GM18867 (cell line): ENCODE measurements at regions not wholly inside any gene's neighbourhood (a gene's known extent, or its start where the extent isn't known, plus 50 kb on each side); places are given as distances from the start of the nearest gene placed in this dataset.
"Not testable (repeated sequence)": the region's sequence is repeated elsewhere in the genome, so short reads cannot be mapped to it uniquely, and the experiment has no call there.

Experiments
- ATAC-seq: cut with Tn5 transposase; IDR thresholded peaks from one replicate; pipeline ENCODE4 v1.9.1; 2021; ENCODE audit warnings: mild to moderate bottlenecking, moderate library complexity; ENCODE audit not compliant: unreplicated experiment

DNA sequence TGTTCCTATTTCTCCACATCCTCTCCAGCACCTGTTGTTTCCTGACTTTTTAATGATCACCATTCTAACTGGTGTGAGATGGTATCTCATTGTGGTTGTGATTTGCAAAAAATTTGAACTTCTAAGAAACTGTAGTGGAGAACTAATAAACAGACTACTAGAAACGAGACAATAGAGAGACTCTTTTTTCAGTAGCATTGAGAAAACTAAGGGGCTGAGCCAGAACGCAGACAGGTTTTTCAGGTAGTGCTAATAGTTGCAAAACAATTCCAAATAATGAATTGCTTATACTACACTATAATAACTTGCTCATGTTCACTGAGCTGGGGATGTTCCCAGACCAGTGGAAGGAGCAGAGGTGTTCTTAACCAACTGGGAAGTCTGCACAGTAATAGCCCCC lies 98.8 kb upstream of the DPH5 start:
- ATAC-seq = no peak

DNA sequence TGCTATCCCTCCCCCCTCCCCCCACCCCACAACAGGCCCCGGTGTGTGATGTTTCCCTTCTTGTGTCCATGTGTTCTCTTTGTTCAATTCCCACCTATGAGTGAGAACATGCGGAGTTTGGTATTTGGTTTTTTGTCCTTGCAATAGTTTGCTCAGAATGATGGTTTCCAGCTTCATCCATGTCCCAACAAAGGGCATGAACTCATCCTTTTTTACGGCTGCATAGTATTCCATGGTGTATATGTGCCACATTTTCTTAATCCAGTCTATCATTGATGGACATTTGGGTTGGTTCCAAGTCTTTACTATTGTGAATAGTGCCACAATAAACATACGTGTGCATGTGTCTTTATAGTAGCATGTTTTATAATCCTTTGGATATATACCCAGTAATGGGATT lies 98.3 kb upstream of the DPH5 start:
- not testable (repeated sequence) for ATAC-seq

- peak; percentile 98 for ATAC-seq
Measured at GRCh38 chr1:101122452-101123166, 97.0 kb upstream of the DPH5 start.

- no peak for ATAC-seq
Measured at GRCh38 chr1:101121975-101122374, 96.4 kb upstream of the DPH5 start.

- no peak for ATAC-seq
Measured at GRCh38 chr1:101121504-101121903, 95.9 kb upstream of the DPH5 start.

- no peak for ATAC-seq
Measured at GRCh38 chr1:101120868-101121267, 95.3 kb upstream of the DPH5 start.

- no peak for ATAC-seq
Measured at GRCh38 chr1:101119289-101119688, 93.7 kb upstream of the DPH5 start.

GRCh38 chr1:101116006-101116405 lies 90.4 kb upstream of the DPH5 start:
- ATAC-seq = no peak

DNA sequence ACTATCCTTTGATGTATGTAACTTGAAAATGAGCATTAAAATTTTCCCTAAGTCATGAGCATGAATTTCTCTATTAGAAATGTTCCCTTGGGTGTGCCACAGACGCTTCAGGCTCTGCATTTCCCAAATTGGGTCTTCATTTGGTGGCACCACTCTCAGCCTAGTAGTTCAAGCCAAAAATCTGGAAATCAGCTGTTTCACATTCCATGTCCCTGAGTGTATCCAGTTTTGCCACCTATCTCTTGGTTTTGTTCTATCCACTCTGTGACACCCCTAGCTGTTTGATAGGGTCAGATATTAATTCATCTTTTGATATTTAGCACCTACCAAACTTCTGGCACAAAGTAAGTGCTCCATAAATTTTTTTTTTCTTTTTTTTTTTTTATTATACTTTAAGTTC lies 89.5 kb upstream of the DPH5 start:
- ATAC-seq = no peak

DNA sequence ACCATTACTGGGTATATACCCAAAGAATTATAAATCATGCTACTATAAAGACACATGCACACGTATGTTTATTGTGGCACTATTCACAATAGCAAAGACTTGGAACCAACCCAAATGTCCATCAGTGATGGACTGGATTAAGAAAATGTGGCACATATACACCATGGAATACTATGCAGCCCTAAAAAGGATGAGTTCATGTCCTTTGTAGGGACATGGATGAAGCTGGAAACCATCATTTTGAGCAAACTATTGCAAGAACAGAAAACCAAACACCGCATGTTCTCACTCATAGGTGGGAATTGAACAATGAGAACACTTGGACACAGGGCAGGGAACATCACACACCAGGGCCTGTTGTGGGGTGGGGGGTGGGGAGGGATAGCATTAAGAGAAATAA lies 88.5 kb upstream of the DPH5 start:
- not testable (repeated sequence) for ATAC-seq

- ATAC-seq = peak; percentile 96
Measured at GRCh38 chr1:101112051-101112780, 86.6 kb upstream of the DPH5 start.

DNA sequence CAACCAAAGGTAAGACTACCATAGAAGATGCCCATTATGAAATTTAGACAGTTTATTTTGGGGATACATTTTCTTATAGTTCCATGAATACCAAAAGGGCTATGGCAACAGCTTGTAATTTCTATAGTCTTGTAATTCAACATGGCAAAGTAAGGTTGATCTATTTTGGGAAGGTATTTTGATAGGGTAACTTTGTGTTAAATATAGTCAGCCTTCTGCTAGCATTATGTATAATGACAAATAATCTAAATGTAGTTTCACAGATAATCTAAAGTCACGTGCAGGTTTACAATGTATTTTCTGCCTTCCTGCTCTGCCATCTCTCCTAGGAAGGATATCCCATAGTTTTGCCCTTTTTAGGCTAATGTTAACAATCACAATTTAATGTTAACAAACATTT lies 85.9 kb upstream of the DPH5 start:
- ATAC-seq = no peak

DNA sequence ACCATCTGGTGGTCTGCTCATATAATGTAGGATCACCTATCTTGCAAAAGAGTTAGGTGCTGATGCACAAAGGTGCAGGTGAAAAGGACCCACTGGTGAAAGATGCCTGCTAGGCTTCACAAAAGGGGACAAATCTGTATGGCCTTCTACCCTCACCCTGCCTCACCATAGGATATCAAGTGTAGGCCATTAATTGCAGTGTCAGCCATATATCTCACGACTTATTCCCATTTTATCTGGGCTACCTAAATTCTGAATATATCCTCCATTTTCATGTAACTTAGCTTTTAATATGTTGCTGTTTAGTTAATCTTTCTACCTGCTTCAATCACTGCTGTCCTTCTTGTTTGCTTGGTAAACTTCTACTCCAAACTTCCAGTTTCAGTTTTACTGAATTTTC lies 84.2 kb upstream of the DPH5 start:
- ATAC-seq = no peak

DNA sequence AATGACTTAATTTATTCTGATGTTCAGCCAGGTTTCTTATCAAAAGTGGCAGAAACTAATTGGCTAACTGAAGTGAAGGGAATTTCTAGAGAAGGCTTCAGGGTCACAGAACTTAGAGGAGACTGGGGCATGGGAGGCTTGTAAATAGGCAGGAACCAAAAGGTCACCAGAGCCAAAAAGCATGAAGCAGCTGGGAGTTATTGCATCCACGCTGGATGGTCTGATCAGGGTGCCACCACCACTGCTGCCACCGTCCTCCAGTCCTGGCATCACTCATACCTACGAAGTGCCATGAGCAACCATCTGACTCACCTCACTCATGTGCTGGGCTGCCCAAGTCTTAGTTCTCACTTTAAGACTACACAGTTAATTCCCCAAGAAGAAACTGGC lies 82.5 kb upstream of the DPH5 start:
- ATAC-seq = no peak

DNA sequence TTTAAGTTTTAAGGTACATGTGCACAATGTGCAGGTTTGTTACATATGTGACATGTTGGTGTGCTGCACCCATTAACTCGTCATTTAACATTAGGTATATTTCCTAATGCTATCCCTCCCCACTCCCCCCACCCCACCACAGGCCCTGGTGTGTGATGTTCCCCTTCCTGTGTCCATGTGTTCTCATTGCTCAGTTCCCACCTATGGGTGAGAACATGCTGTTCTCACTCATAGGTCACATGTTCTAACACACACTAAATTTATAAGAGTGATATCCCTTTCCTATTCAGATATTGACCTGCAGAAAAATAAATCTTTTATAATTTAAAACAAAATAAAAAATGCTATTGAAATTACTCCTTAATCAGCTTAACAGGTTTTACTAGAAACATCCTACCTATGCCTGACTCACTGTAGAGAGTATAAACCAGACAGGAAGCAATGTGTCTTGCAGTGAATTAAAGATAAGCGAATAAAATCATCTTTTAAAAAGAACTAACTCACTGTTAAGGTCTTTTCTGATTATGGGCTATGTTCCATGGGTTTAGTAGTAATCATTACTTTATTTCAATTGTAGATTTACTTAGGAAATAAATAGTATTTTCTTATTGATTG lies 82.0 kb upstream of the DPH5 start:
- no peak for ATAC-seq

DNA sequence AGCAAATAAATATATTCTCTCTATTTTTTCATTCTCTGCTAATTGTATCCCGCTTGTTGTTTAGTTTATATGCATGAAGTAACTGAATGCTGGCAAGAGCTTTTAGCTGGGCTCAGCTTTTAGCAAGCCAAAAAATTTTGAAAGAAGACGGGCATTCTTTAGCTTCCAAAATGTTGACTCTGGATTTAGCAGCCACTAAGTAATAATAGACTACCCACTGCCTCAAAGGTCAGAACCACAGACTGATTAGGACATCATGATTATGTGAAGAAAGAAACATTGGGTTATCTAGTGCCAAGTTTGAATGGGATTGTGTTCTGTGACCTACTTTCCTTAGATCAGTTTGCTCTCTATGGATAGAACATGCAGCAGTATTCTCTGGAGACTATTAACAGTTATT lies 80.3 kb upstream of the DPH5 start:
- ATAC-seq = no peak

DNA sequence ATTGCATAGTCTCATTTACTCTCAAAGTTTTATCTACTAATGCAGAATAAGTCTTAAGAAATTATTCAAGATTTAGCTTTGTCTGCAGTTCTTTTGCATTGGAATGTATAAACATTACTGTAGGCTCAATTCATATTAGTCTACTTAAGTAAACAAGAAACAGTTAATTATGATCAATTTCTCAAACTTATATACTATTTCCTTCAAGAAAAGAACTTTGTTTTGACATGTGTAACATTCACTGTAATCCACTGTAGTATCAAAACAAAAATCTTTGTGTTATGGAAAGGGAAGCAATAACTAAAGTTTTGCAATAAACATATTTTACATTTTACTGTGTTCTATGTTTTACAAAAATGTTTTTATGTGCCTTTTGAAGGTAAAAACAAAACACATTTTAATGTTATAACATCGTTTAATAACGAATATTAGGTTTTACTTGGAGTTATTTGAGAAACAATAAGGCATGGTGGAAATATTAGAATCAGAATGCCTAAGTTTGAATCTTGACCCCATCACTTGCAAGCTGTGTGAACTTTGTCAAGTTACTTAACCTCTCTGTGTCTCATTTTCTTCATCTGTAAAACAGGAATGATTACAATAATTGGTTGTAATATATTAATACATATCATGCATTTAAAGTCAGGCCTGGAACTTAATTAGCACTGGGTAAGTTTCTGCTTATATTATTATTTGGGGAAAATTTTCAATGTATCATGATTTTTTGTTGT lies 77.0 kb upstream of the DPH5 start:
- ATAC-seq = no peak

DNA sequence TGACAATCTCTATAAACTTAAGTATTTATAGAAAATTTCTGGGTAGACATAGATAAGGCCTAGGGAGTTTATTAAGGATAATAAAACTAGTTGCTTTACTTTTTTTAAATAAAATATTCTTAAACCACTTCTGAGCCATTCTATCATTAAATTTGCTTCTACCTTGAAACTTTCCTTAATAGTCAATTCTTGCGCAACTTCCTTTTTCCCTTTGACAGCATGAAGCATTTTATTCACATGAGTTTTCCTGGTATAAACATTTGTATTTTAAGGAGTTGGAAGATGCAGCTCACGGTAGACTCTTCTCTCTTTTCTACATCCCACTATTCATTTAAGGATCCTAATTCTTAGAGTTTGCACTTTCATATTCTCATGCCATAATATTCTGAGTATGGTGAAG lies 75.8 kb upstream of the DPH5 start:
- no peak for ATAC-seq

DNA sequence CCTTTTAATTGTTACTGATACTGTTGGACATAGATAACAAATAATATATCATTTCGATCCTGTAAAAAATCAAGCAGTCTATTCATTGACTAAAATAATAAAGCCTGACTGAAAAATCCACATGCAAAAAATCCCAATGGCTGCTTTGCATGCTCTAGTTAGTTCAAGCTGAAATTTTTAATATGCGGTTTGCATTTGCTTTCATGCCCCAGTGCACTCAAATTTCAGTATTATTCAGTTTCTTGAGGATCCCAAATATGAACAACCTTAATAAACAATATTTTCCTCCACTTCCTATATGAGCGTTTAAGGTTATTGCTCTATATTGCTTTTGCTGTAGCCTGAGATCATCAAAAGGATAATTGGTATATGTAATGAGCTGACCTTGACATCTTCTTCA lies 75.1 kb upstream of the DPH5 start:
- ATAC-seq = no peak

DNA sequence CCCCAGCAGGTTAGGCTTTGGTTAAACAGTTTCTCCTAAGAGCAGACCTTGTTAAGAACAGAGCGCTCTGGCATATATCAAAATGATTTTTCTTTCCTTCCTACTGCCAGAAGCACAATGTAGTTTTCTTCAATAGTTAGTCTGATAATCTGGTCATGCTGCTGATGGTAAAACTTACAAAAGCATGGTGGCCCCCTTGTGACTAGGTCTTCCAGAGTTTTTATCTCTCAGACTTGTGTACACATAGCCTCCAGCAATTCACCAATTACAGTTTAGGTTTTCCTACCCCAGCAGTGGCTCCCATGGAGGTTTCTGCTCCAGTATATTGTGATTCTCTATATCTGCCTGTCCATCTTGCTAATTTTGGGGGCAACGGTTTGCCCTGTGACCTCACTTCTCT lies 73.3 kb upstream of the DPH5 start:
- ATAC-seq = no peak

- ATAC-seq = no peak
Measured at GRCh38 chr1:101098327-101098726, 72.7 kb upstream of the DPH5 start.
